ENCODE measurements at regions not wholly inside any gene's neighbourhood (a gene's known extent, or its start where the extent isn't known, plus 50 kb on each side); places are given as distances from the start of the nearest gene placed in this dataset.

- no peak overlapping the region for H3K23ac ChIP-seq (ENCODE audit: low read depth, low read length)
- no peaks in the 10 kb centered on the region for H3K27me3 ChIP-seq (ENCODE audit: control insufficient read depth, insufficient read depth, low read length)
- ChIA-PET POLR2A (ENCODE audit: unreplicated experiment) (no interaction called here), CTCF (no interaction called here)
- no TSS peak for BruUV-seq (replicated peaks)
- no peak overlapping the region for H3K4ac ChIP-seq (ENCODE audit: low read depth, low read length)
- no peak overlapping the region for H3K14ac ChIP-seq (replicated peaks; ENCODE audit: low read depth, low read length)
- H4K5ac ChIP-seq (ENCODE audit: low read depth, low read length): no peak overlapping the region
- H2BK120ac ChIP-seq (ENCODE audit: low read depth, low read length): no peak overlapping the region
- DNase-seq (no peak), ATAC-seq (ENCODE audit: low read depth) (no peak)
- WGBS, 2 experiments (ENCODE audit: extremely low coverage in 2 of 2, insufficient read length in 1 of 2): no CpG with 5 or more reads among the region's 1 CpG
- no peak overlapping the region for H3K18ac ChIP-seq (ENCODE audit: low read depth, low read length)
- H3K9me1 ChIP-seq (ENCODE audit: insufficient read depth, low read length): no peaks in the 10 kb centered on the region
- no peaks in the 10 kb centered on the region for H3K4me1 ChIP-seq (ENCODE audit: control insufficient read depth, insufficient read depth, low read length)
- no peaks in the 10 kb centered on the region for H4K20me1 ChIP-seq (ENCODE audit: insufficient read depth, low read length)
- no peak overlapping the region for H2BK15ac ChIP-seq (ENCODE audit: low read depth, low read length)
- no peak overlapping the region for H4K8ac ChIP-seq (ENCODE audit: low read depth in 2 of 2, low read length in 2 of 2)
- TF ChIP-seq CTCF (conservative IDR thresholded peaks at IDR 0.05; ENCODE audit: low read depth, low read length) (no peak), MAZ (IDR thresholded peaks at IDR 0.05; ENCODE audit: borderline replicate concordance, low read depth, low read length) (no peak), RCOR1 (IDR thresholded peaks at IDR 0.05; ENCODE audit: insufficient replicate concordance, low read length) (no peak), USF2 (IDR thresholded peaks at IDR 0.05; ENCODE audit: low read depth, low read length) (no peak)
- H3K4me3 ChIP-seq (ENCODE audit: insufficient read depth, low read depth, low read length): no peak overlapping the region
- no peak overlapping the region for H4K91ac ChIP-seq (ENCODE audit: insufficient read depth, low read depth, low read length)
- no peak overlapping the region for H2AFZ ChIP-seq (replicated peaks; ENCODE audit: low read length, poor library complexity)
- 0 out of 2 replicates have a peak, but pooled peaks cover 2% of the 10 kb centered on the region for H3K9me3 ChIP-seq (ENCODE audit: control insufficient read depth, insufficient read depth, low read length)
- H2BK5ac ChIP-seq (ENCODE audit: low read depth, low read length, poor library complexity, severe bottlenecking): no peak overlapping the region
- no peaks in the 10 kb centered on the region for H3K36me3 ChIP-seq (ENCODE audit: control insufficient read depth, insufficient read depth, low read length)
- no peak overlapping the region for H2BK20ac ChIP-seq (ENCODE audit: low read depth, low read length)
- H2AK5ac ChIP-seq (ENCODE audit: low read depth, low read length): no peak overlapping the region
- in situ Hi-C loops (cut with MboI; ENCODE audit: low sequenced_read_pairs): loop anchor here (25.0 kb wide), 1 partner anchor 668 kb away; no protein-coding TSS in a partner anchor
- no peaks in the 10 kb centered on the region for H3K79me1 ChIP-seq (ENCODE audit: low read depth in 1 of 2, low read length in 2 of 2)
- no peak overlapping the region for H3K56ac ChIP-seq (ENCODE audit: extremely low read depth, insufficient read depth, low read length)
- no peak overlapping the region for H3K9ac ChIP-seq (ENCODE audit: low read depth, low read length)
- dilution Hi-C loops (cut with HindIII; ENCODE audit: low sequenced_read_pairs, unreplicated experiment): no loop called here
- H3K27ac ChIP-seq (ENCODE audit: insufficient read depth, low read length): no peak overlapping the region
- H3K4me2 ChIP-seq (ENCODE audit: low read depth, low read length): no peak overlapping the region
- intact Hi-C loops (cut with micrococcal nuclease): no loop called here
- no peak overlapping the region for H2AK9ac ChIP-seq (replicated peaks; ENCODE audit: low read depth, low read length, poor library complexity)
These were observed 625.4 kb downstream of the KCNJ2 start for GRCh38 chr17:70794738-70795137.

Measured in IMR-90 (cell line).